Ovary (tissue), 7 donors: ENCODE measurements at regions not wholly inside any gene's neighbourhood (a gene's known extent, or its start where the extent isn't known, plus 50 kb on each side); places are given as distances from the start of the nearest gene placed in this dataset.

ENCODE experiments used
- DNase-seq, 5 donors: peaks; one replicate each; pipeline ENCODE4 v3.0.0-alpha.2; 2019 to 2020
- H3K27ac ChIP-seq, 2 donors: fragments of 200-600 bp; one replicate each; pipeline versions ENCODE4 v1.5.1 to v1.8.0; 2019 to 2022
- H3K27me3 ChIP-seq: fragments of 200-600 bp; one replicate; pipeline ENCODE4 v1.8.0; 2022
- H3K36me3 ChIP-seq: fragments of 200-600 bp; sonication (generic); one replicate; pipeline ENCODE4 v1.5.1; 2019
- H3K4me1 ChIP-seq: one replicate; pipeline ENCODE4 v1.8.1; 2013; ENCODE audit warnings: mild to moderate bottlenecking, moderate library complexity; ENCODE audit not compliant: insufficient read depth
- H3K4me3 ChIP-seq: fragments of 200-600 bp; sonication (generic); one replicate; pipeline ENCODE4 v1.5.1; 2017
- H3K9me3 ChIP-seq, 2 donors: fragments of 200-600 bp in 1 of 2; sonication (generic) in 1 of 2; one replicate each; pipeline versions ENCODE4 v1.5.1 to v1.8.1; 2013 to 2019; ENCODE audit warnings: mild to moderate bottlenecking in 1 of 2, moderate library complexity in 1 of 2
- CTCF ChIP-seq, 3 donors: fragments of 450-650 bp in 2 of 3; fragments of 200-600 bp in 1 of 3; IDR thresholded peaks; one replicate each; pipeline versions ENCODE4 v1.5.1 to v1.8.0; 2016 to 2022; ENCODE audit warnings: antibody characterized with exemption in 3 of 3, mild to moderate bottlenecking in 1 of 3
- EP300 ChIP-seq: sonication (generic); formaldehyde crosslinking; IDR thresholded peaks from one replicate; pipeline ENCODE4 v1.6.1; 2017; ENCODE audit warnings: antibody characterized with exemption
- POLR2A ChIP-seq: fragments of 450-650 bp; IDR thresholded peaks from one replicate; pipeline ENCODE4 v1.6.1; 2017; ENCODE audit warnings: antibody characterized with exemption, mild to moderate bottlenecking, moderate library complexity
- WGBS, 3 donors: extraction: QIAGEN DNeasy Blood & Tissue Kit in 1 of 3; methylation state at CpG; one replicate each; pipeline versions ENCODE4 v1.1.5 to v1.1.7; 2013 to 2017; 5-methylcytosine and 5-hydroxymethylcytosine counted together
- intact Hi-C, 4 donors: fragments of 100-400 bp; cut with DNase I; formaldehyde crosslinking; loops; one replicate each; pipeline versions ENCODE4 v1.11.0 to v1.15.1; 2022 to 2023
- donor health status: DM: no; HTN: no; CAD: no; lungs with moderate emphysema.
- donor health status: DM: no; HTN: no; CAD: no.
- donor health status: Bipolar disorder and iron deficiency.
- donor health status: DM: no; HTN: no; CAD: no.
- donor health status: DM: yes; HTN: yes; CAD: no.

GRCh38 chr4:106652095-106652494, 283.5 kb upstream of the GIMD1 start:
- no peak overlapping the region for H3K27ac ChIP-seq
- no peak for TF ChIP-seq POLR2A
- no peak for TF ChIP-seq CTCF (IDR thresholded peaks at IDR 0.05)
- no peak for TF ChIP-seq EP300
- H3K9me3 ChIP-seq: no peaks in the 10 kb centered on the region
- H3K4me3 ChIP-seq: no peak overlapping the region
- no peaks in the 10 kb centered on the region for H3K4me1 ChIP-seq
- intact Hi-C loops: loop anchor here in 1 of 4 donors (5.0 kb wide), 1 partner anchor 465 kb away; no protein-coding TSS in a partner anchor
- no peak for DNase-seq
- H3K27me3 ChIP-seq: no peaks in the 10 kb centered on the region
- 87 to 93% (median 89%) methylated on average over 2 of the region's 2 CpGs for WGBS, 3 donors
- H3K36me3 ChIP-seq: no peaks in the 10 kb centered on the region

- WGBS, 3 donors: 11 to 21% (median 12%) methylated on average over 1 of the region's 1 CpG
- Histone ChIP-seq H3K36me3 (no peaks in the 10 kb centered on the region), H3K27ac (no peak overlapping the region), H3K4me3 (no peak overlapping the region), H3K27me3 (no peaks in the 10 kb centered on the region), H3K9me3 (no peaks in the 10 kb centered on the region), H3K4me1 (no peaks in the 10 kb centered on the region)
- TF ChIP-seq POLR2A: no peak
- no peak for TF ChIP-seq EP300
- TF ChIP-seq CTCF (IDR thresholded peaks at IDR 0.05): no peak
- intact Hi-C loops: loop anchor here in 1 of 4 donors (5.0 kb wide), 1 partner anchor 467 kb away; no protein-coding TSS in a partner anchor
- DNase-seq: no peak
Observed at GRCh38 chr4:106650701-106651100, 282.1 kb upstream of the GIMD1 start.

- TF ChIP-seq CTCF (IDR thresholded peaks at IDR 0.05): no peak
- no peak for TF ChIP-seq POLR2A
- no peak for TF ChIP-seq EP300
- Histone ChIP-seq H3K4me1 (no peaks in the 10 kb centered on the region), H3K27me3 (no peaks in the 10 kb centered on the region), H3K27ac (no peak overlapping the region), H3K9me3 (no peaks in the 10 kb centered on the region), H3K36me3 (no peaks in the 10 kb centered on the region), H3K4me3 (no peak overlapping the region)
- no peak for DNase-seq
- intact Hi-C loops: no loop called here
Observed at GRCh38 chr4:106647451-106647850, 278.9 kb upstream of the GIMD1 start.

GRCh38 chr4:106629268-106629625, 260.7 kb upstream of the GIMD1 start:
- 24 to 35% (median 27%) methylated on average over 1 of the region's 1 CpG for WGBS, 3 donors
- H3K4me1 ChIP-seq: no peaks in the 10 kb centered on the region
- intact Hi-C loops: no loop called here
- TF ChIP-seq CTCF (IDR thresholded peaks at IDR 0.05): no peak
- TF ChIP-seq EP300: no peak
- TF ChIP-seq POLR2A: no peak
- no peaks in the 10 kb centered on the region for H3K9me3 ChIP-seq
- H3K27me3 ChIP-seq: no peaks in the 10 kb centered on the region
- DNase-seq: no peak
- H3K36me3 ChIP-seq: no peaks in the 10 kb centered on the region
- no peak overlapping the region for H3K4me3 ChIP-seq
- no peak overlapping the region for H3K27ac ChIP-seq
